ENCODE measurements at regions not wholly inside any gene's neighbourhood (a gene's known extent, or its start where the extent isn't known, plus 50 kb on each side); places are given as distances from the start of the nearest gene placed in this dataset.

DNA sequence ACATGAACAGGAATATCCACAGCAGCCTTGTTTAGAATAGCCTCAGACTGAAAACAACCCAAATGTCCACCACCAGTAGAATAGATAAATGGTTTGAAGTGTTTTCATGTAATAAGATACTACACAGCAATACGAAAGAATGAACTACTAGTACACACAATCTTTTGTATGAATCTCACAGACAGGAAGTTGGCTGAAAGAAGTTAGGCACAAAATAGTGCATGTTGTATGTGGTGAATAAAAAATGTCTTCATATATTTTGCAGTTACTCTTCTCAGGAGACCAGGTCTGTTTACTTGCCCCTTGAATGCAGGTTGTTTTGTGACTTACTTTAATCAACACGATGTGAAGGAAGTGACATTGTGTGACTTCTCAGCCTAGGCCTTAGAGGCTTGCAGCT, 75.9 kb upstream of the LEF1 start:
- DNase-seq = no peak
- no peak for TF ChIP-seq GATA1 (IDR thresholded peaks at IDR 0.05; ENCODE audit: low read depth, low read length)
- TF ChIP-seq POLR2A (IDR thresholded peaks at IDR 0.05; ENCODE audit: low read length) = no peak

GRCh38 chr4:108240366-108240765, 71.6 kb upstream of the LEF1 start:
- no peak for DNase-seq
- TF ChIP-seq GATA1 (IDR thresholded peaks at IDR 0.05; ENCODE audit: low read depth, low read length) (no peak), POLR2A (IDR thresholded peaks at IDR 0.05; ENCODE audit: low read length) (no peak)

- TF ChIP-seq GATA1 (IDR thresholded peaks at IDR 0.05; ENCODE audit: low read depth, low read length) (no peak), POLR2A (IDR thresholded peaks at IDR 0.05; ENCODE audit: low read length) (no peak)
- no peak for DNase-seq
Measured at GRCh38 chr4:108237693-108238092, 69.0 kb upstream of the LEF1 start.

DNA sequence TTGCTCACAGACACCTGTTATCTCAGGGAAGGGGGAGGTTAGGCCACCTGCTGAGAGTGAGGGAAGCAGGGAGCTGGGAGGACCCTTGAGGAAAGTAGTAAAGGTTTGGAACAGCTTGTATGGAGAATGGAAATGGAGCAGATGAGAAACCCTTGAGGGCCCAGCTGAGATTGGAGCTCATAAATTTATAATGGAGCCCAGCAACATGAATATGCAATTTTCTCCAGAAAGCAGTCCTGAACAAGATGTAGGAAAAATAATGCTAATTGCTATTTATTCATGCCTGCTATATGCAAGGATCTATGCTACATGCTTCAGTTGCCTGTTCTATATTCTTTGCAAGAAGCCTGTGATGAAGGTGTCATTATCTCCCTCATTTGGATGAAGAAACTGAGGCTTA, 67.5 kb upstream of the LEF1 start:
- no peak for DNase-seq
- TF ChIP-seq POLR2A (IDR thresholded peaks at IDR 0.05; ENCODE audit: low read length) (no peak), GATA1 (IDR thresholded peaks at IDR 0.05; ENCODE audit: low read depth, low read length) (no peak)

GRCh38 chr4:108227923-108228322, 59.2 kb upstream of the LEF1 start:
- no peak for DNase-seq
- TF ChIP-seq POLR2A (IDR thresholded peaks at IDR 0.05; ENCODE audit: low read length) (no peak), GATA1 (IDR thresholded peaks at IDR 0.05; ENCODE audit: low read depth, low read length) (no peak)

DNA sequence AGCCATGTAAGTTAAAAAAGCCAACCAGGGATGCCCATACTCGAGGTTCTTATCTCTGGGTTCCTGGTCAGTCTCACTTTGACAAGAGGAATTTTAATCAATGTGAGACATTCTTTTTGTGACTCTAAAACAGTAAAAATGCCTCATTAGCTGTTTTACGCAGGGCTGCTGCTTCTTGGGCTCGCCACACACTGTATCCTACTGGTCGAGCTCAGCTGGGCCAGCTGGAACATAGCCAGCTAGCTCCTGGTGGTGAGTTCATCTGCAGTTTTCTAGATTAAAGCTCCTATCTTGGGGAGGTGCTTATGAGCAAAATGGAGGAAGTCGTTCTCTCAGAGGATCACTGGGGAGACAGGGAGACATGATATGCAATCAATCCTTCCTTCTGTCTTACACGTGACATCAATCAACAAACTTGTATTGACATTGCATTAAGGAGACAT, 55.9 kb upstream of the LEF1 start:
- no peak for TF ChIP-seq POLR2A (IDR thresholded peaks at IDR 0.05; ENCODE audit: low read length)
- no peak for TF ChIP-seq GATA1 (IDR thresholded peaks at IDR 0.05; ENCODE audit: low read depth, low read length)
- DNase-seq = peak; percentile 31 to 62

DNA sequence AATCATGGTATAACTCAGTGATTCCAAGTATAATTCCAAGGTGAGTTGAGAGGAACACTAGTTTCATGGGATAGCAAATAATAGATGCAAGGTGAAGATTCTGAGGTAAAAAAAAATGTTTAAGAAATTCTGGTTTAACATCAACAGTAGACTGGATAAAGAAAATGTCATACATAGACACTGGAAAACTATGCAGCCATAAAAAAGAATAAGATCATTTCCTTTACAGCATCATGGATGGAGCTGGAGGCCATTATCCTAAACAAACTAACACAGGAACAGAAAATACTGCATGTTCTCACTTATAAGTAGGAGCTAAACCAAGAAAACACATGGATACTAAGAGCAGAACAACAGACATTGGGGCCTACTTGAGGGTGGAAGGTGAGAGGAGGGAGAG, 54.6 kb upstream of the LEF1 start:
- no peak for TF ChIP-seq POLR2A (IDR thresholded peaks at IDR 0.05; ENCODE audit: low read length)
- no peak for TF ChIP-seq GATA1 (IDR thresholded peaks at IDR 0.05; ENCODE audit: low read depth, low read length)
- no peak for DNase-seq

- TF ChIP-seq GATA1 (IDR thresholded peaks at IDR 0.05; ENCODE audit: low read depth, low read length) (no peak), POLR2A (IDR thresholded peaks at IDR 0.05; ENCODE audit: low read length) (no peak)
- no peak for DNase-seq
Measured at GRCh38 chr4:108219998-108220397, 51.3 kb upstream of the LEF1 start.
